NCI-H526 (cell line): ENCODE measurements at regions not wholly inside any gene's neighbourhood (a gene's known extent, or its start where the extent isn't known, plus 50 kb on each side); places are given as distances from the start of the nearest gene placed in this dataset.

Source experiments
- DNase-seq, 2 experiments: peaks; one replicate each; lab custom pipeline; 2025; lab: John Stamatoyannopoulos, UW

- no peak for DNase-seq
These were observed 321.7 kb downstream of the BRD1 start for GRCh38 chr22:49506010-49506400.

DNA sequence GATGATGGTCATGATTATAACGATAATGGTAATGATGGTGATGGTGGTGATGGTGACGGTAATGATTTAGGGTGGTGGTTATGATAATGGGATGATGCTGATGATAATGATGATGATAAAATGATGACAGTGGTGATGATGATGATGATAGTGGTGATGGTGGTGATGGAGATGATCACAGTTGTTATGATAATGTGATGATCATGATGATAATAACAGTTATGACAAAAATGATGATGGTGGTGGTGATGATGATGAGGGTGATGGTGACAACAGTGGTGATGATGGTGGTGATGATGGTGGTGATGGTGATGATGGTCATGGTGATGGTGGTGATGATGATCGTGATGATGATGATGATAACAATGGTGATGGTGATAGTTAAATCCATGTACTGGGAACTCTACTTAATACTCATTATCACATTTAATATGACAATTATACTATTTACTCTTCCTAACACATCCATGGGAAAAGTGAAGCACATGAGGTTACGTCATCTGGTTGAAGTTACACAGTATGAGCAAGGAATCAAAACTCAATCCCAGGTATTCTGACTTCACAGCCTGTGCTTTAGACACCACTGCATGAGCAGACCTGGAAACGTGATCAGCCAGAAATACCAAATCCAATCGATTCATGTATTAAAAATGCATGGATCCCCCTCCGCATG is 322.2 kb downstream of the BRD1 start:
- DNase-seq, result no peak

- DNase-seq, result no peak
These were observed 323.7 kb downstream of the BRD1 start for GRCh38 chr22:49503896-49504521.

DNA sequence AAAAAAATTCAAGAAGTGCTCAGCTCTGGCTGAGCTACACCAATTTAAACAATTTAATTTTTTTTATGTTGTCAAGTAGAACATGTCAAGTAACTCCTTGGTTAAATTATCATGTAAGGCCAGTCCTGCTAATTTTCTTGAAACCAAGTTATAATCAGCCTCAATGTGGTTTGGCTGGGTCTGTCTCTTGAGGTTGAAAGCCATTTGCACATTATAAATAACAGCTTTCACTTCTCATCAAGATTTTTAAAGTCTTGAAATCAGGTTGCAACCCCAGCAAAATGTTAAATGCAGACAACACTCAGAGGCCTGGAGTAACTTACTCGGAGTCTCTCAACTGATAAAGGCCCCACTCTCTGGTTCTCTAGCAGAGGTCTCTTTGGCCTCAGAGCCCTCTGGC is 324.4 kb downstream of the BRD1 start:
- no peak for DNase-seq

GRCh38 chr22:49502126-49502826 is 325.4 kb downstream of the BRD1 start:
- DNase-seq, result no peak

DNA sequence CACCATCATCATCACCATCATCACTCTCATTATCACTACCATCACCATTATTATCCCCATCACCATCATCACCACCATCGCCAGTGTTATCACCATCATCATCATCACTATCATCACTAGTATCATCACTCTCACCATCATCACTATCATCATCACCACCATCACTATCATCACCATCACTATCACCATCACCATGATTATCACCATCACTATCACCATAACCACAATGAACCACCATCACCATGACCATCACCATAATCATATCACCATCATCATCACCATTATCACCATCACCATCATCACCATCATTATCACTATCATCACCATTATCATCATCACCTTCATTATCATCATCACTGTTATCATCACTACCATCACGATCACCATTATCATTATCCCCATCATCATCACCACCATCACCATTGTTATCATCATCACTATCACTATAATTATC is 326.7 kb downstream of the BRD1 start:
- no peak for DNase-seq

DNA sequence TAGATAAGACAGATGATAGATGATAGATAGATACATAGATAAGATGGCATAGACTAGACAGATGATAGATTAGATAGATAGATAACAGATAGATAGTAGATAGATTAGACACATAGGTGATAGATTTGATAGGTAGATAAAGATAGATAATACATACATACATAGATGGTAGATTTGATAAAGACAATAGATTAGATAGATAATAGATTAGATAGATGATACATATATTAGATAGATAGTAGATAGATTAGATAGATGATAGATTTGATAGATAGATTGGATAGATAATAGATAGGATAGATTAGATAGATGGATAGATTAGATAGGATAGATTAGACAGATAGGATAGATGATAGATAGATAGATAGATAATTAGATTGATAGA is 327.6 kb downstream of the BRD1 start:
- DNase-seq, result no peak

- no peak for DNase-seq
These were observed 328.1 kb downstream of the BRD1 start for GRCh38 chr22:49499433-49500075.

DNA sequence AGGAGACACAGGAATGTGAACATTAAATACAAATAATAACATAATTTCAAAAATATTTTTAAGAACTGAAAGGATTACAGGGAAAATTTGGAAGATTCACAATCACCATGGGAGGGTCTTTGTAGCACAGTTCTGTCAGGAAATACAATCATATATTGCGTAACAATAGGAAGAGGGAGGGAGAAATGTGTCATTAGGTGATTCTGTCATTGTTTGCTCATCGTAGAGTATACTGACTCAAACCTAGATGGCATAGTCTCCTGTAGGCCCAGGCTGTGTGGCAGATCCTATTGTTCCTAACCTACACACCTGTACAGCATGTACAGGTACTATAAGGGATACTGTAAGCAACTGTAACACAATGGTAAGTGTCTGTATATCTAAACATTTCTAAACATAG is 330.4 kb downstream of the BRD1 start:
- DNase-seq, result no peak

DNA sequence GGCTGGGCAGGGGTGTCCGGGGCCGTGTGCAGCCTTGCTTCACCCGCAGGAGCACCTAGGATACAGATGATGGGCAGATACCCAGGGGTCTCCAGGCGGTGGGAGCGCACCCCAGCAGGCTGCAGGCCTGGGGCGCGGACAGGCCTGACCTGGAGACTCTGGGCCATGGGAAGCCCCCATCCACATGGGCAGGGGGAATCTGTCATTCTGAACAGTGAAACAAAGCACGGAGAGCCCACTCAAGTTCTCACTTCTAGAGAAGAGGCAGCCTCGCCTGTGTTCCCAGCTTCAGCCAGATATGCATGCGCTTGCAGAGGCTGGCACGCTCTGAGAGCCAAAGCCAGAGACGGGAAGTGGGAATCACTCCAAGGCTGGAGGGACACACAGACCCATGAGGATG is 333.1 kb downstream of the BRD1 start:
- DNase-seq, result no peak

DNA sequence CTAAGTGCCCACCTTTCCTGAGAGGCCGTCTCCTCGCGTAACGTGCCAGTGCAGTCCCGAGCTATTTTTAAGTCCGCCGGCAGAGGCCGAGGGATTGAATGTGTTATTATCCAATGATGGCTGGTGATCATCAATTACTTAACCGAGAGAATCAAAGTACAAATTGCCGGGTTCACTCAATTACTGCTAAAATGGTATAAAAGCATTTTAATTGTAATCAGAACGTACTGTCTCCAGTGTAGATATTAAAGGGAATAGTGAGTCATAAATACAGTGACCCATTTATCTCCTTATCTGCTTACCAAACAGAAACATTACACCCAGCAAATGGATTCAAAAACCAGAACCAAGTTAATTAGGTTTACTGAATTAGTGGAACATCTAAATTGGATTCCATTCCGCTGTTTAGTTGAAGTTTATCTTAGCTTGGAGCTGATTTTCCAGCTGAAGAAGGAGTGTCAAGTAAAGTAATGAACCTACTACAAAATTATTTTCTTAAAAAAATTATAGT is 334.9 kb downstream of the BRD1 start:
- DNase-seq, result no peak

- no peak for DNase-seq
These were observed 335.4 kb downstream of the BRD1 start for GRCh38 chr22:49492308-49492707.

- DNase-seq, result no peak
These were observed 335.9 kb downstream of the BRD1 start for GRCh38 chr22:49491726-49492125.

DNA sequence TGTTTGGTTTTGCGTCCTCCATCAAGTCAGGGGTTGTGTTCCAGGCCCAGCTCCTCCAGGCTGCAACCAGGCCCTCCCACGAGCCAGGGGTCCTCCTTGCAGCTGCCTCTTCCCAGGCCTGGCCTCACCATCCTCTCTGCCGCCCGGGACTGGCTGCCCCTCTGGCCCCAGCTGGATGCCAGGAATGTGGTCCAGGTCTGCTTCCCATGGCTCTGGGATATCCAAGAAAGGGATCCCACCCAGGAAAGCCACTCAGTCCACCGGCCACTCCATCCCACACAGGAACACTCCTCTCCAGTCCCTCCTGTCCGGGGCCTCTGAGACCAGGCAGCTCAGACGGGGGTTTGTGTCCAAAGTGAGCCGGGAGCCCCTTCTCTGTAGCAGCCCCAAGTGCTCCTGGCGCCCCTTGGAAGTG is 336.4 kb downstream of the BRD1 start:
- DNase-seq, result no peak

- no peak for DNase-seq
These were observed 337.0 kb downstream of the BRD1 start for GRCh38 chr22:49490692-49491091.

DNA sequence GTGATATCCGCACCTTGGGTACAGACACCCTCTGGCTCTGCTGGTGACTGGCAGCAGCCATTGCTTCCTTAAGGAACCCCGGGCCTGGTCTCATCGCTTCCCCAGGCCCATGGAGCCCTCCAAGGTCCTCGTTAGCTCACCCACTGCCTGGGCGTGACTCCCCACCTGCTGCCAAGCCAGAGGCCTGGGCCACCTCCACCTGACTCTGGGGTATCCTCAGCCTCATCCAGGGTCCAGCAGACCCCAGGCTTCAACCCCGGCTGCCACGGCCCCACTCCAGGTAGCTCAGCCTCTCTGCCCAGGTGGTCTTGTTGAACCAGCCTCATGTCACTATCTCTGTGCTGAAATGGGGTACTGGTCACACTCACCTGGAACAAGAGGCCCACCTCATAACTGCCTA is 337.9 kb downstream of the BRD1 start:
- no peak for DNase-seq

GRCh38 chr22:49488943-49489342 is 338.7 kb downstream of the BRD1 start:
- no peak for DNase-seq

DNA sequence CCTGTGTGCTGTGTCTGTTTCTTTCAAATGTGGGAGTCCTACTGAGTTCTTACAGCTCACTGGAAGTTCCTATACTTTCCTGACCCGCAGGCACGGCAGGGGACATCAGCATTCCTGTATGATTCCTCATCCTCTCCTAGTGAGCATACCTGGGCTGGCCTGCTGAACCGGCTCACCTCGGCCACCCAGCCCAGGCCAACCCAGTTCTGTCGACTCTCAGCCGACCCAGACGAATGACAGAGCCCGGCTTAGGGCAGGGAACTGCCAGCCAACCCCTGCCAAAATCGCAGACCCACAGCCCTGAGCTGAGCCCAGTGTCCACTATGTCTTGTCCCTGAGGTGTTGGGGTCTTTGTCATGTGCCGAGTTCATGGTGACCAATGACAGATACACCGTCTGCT is 339.7 kb downstream of the BRD1 start:
- no peak for DNase-seq

DNA sequence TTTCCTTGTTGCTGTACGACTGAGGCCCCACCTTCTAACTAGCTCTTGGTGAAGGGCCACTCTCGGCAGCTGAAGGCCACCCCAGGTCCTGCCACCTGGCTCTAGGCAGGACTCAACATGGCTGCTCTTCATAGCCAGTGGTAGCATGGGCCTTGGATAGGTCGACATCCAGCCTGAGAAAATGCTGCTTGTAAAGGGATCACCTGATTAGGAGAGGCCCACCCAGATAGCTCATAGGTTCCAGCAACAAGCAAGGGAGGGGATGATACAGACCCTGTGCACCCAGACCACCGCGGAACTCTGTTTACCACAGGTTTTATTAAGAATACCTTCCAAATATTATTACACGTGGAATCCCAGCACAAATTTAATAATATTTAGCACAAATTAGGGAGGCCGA is 341.4 kb downstream of the BRD1 start:
- no peak for DNase-seq

DNA sequence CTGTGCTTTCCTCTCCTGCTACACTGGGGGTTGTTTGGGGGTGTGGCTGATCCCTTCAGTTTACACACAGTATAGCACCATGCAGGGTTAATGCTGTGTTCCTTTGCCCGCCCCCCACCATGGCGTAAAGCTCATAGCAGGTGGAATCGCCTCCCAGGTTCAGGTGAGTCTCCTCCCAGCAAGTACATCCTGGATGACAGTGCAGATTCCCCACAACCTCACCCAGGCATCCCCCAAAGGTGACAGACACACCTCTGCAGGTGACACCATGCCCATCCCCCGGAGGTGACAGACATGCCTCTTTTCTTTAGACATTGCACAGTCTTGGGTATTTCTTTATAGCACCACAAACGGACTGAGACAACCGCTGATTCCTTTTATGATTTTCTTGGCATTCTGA is 343.7 kb downstream of the BRD1 start:
- no peak for DNase-seq

GRCh38 chr22:49483281-49483870 is 344.3 kb downstream of the BRD1 start:
- no peak for DNase-seq

DNA sequence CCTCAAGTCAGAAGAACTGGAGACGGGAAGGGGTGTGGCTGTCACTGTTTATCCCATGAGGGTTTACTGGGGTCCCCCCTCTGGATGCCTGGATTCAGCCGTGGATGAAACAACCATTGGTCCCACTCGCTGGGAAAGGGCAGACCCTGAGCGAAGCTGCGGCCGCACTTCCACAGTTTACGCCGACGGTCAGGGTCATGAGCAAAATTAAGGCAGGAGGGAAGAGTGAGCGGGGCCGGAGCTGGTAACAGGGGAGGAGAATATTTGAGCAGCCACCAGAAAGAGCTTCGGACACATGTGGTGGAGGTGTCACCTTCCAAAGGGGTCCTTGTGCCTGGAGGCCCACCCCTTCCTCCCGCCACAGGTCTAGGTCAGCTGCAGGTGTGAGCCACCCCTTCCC is 344.9 kb downstream of the BRD1 start:
- no peak for DNase-seq
